ENCODE measurements at regions not wholly inside any gene's neighbourhood (a gene's known extent, or its start where the extent isn't known, plus 50 kb on each side); places are given as distances from the start of the nearest gene placed in this dataset.

DNA sequence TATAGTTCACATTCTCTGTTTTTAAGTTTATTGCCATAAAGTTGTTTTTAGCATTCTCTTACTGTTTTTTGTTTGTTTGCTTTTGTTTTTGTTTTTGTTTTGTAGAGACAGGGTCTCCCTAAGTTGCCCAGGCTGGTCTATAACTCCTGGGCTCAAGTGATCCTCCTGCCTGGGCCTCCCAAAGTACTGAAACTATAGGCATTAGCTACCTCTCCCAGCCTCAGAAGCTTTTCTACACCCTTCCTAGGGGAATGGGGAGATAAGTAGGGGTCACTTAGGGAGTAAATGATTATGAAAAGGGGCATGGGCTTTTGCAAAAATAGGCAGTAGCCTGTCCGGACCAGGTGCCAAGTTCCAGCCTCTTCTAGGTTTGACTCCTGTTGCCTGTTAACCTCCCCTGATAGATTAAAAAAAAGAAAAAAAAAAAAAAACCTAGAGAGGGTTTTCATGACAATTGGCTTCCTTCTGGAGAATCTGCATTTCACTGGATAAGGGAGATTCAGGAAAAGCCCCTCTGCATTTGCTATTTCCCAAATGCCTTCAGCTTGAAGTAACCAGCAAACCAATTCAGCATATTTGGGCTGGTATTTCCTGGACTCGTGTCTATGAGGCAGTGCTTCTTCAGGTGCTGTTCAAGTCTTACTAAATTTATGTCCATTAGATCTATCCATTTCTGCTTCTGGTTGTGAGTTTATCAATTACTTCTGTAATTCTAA lies 216.8 kb downstream of the TM9SF2 start:
- H3K4me1 ChIP-seq (ENCODE audit: insufficient read depth) = no peaks in the 10 kb centered on the region
- TF ChIP-seq, protein P1, sequence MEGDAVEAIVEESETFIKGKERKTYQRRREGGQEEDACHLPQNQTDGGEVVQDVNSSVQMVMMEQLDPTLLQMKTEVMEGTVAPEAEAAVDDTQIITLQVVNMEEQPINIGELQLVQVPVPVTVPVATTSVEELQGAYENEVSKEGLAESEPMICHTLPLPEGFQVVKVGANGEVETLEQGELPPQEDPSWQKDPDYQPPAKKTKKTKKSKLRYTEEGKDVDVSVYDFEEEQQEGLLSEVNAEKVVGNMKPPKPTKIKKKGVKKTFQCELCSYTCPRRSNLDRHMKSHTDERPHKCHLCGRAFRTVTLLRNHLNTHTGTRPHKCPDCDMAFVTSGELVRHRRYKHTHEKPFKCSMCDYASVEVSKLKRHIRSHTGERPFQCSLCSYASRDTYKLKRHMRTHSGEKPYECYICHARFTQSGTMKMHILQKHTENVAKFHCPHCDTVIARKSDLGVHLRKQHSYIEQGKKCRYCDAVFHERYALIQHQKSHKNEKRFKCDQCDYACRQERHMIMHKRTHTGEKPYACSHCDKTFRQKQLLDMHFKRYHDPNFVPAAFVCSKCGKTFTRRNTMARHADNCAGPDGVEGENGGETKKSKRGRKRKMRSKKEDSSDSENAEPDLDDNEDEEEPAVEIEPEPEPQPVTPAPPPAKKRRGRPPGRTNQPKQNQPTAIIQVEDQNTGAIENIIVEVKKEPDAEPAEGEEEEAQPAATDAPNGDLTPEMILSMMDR (IDR thresholded peaks at IDR 0.05; ENCODE audit: poor library complexity) = no peak
- TF ChIP-seq EZH2phosphoT487 (IDR thresholded peaks at IDR 0.05; ENCODE audit: low read depth, severe bottlenecking, unreplicated experiment) = no peak
- TF ChIP-seq EZH2 (IDR thresholded peaks at IDR 0.05; ENCODE audit: borderline replicate concordance) = no peak
- no peak overlapping the region for H3K27ac ChIP-seq
- no peaks in the 10 kb centered on the region for H3K36me3 ChIP-seq (replicated peaks; ENCODE audit: insufficient read depth, low read depth)
- H3K4me2 ChIP-seq = no peak overlapping the region
- H3K9me3 ChIP-seq (ENCODE audit: low read depth) = no peaks in the 10 kb centered on the region
- H3K79me2 ChIP-seq = no peaks in the 10 kb centered on the region
- H4K20me1 ChIP-seq (ENCODE audit: insufficient read depth, poor library complexity, severe bottlenecking) = no peaks in the 10 kb centered on the region
- no peaks in the 10 kb centered on the region for H3K27me3 ChIP-seq
- WGBS (ENCODE audit: low lambda C conversion rate, missing lambda C conversion rate) = 79% methylated on average over 2 of the region's 2 CpGs
- H3K4me3 ChIP-seq = no peak overlapping the region
- no peak for DNase-seq (ENCODE audit: low spot score)
- H2AFZ ChIP-seq = no peak overlapping the region
- no peaks in the 10 kb centered on the region for H3K9me2 ChIP-seq (replicated peaks; ENCODE audit: insufficient read depth)

DNA sequence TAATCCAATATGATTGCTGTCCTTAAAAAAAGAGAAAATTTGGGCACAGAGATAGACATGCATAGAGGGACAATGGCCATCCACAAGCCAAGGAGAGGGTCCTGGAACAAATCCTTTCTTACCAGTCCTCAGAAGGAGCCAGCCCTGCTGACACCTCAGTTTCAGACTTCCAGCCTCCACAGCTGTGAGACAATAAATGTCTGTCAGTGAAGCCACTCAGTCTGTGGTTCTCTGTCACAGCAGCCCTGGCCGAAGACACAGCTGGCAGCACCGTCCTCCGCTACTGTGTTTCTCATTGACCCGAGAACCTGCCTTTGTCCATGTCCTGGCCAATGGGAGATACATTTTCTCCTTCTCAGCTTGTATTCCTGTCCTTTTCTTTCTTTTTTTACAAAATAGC lies 207.9 kb downstream of the TM9SF2 start:
- Histone ChIP-seq H3K79me2 (no peaks in the 10 kb centered on the region), H3K4me3 (no peak overlapping the region), H3K36me3 (replicated peaks; ENCODE audit: insufficient read depth, low read depth) (no peaks in the 10 kb centered on the region), H3K4me2 (no peak overlapping the region), H4K20me1 (ENCODE audit: insufficient read depth, poor library complexity, severe bottlenecking) (no peaks in the 10 kb centered on the region), H3K4me1 (ENCODE audit: insufficient read depth) (no peaks in the 10 kb centered on the region), H3K27me3 (no peaks in the 10 kb centered on the region), H3K9me3 (ENCODE audit: low read depth) (no peaks in the 10 kb centered on the region), H3K9me2 (replicated peaks; ENCODE audit: insufficient read depth) (no peaks in the 10 kb centered on the region), H2AFZ (no peak overlapping the region), H3K27ac (no peak overlapping the region)
- no peak for DNase-seq (ENCODE audit: low spot score)
- TF ChIP-seq EZH2 (IDR thresholded peaks at IDR 0.05; ENCODE audit: borderline replicate concordance) = no peak
- TF ChIP-seq EZH2phosphoT487 (IDR thresholded peaks at IDR 0.05; ENCODE audit: low read depth, severe bottlenecking, unreplicated experiment) = no peak
- TF ChIP-seq, protein P1 (IDR thresholded peaks at IDR 0.05; ENCODE audit: poor library complexity) = no peak
- whole genome bisulfite sequencing (ENCODE audit: low lambda C conversion rate, missing lambda C conversion rate) = 74% methylated on average over 4 of the region's 4 CpGs

DNA sequence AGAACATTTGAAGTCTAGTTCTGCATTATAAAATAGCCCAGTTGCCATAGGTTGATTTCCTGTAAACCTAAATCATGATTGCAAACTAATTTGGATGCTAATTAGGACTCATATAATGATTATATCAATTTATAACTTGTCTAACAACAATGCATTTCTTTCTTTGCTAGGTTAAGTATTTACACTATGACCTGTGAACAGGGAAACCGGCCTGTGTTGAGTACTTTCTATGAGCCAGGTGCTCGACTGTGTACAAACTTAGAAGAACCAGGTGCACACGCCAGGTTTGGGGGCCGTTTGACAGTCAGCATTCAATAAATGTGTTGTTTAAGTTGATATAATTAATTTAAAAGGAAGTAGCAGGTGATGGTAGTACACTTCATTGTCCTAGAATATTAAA lies 203.1 kb downstream of the TM9SF2 start:
- no peak for TF ChIP-seq EZH2 (IDR thresholded peaks at IDR 0.05; ENCODE audit: borderline replicate concordance)
- TF ChIP-seq EZH2phosphoT487 (IDR thresholded peaks at IDR 0.05; ENCODE audit: low read depth, severe bottlenecking, unreplicated experiment) = no peak
- TF ChIP-seq, protein P1 (IDR thresholded peaks at IDR 0.05; ENCODE audit: poor library complexity) = no peak
- no peak overlapping the region for H3K4me3 ChIP-seq
- H3K27me3 ChIP-seq = no peaks in the 10 kb centered on the region
- no peak overlapping the region for H2AFZ ChIP-seq
- H3K9me3 ChIP-seq (ENCODE audit: low read depth) = no peaks in the 10 kb centered on the region
- no peak overlapping the region for H3K4me2 ChIP-seq
- no peak overlapping the region for H3K27ac ChIP-seq
- no peak for DNase-seq (ENCODE audit: low spot score)
- WGBS (ENCODE audit: low lambda C conversion rate, missing lambda C conversion rate) = 71% methylated on average over 4 of the region's 4 CpGs
- no peaks in the 10 kb centered on the region for H3K79me2 ChIP-seq
- no peaks in the 10 kb centered on the region for H3K4me1 ChIP-seq (ENCODE audit: insufficient read depth)
- H3K36me3 ChIP-seq (replicated peaks; ENCODE audit: insufficient read depth, low read depth) = no peaks in the 10 kb centered on the region
- no peaks in the 10 kb centered on the region for H3K9me2 ChIP-seq (replicated peaks; ENCODE audit: insufficient read depth)
- H4K20me1 ChIP-seq (ENCODE audit: insufficient read depth, poor library complexity, severe bottlenecking) = no peaks in the 10 kb centered on the region

Data from hepatocyte (in vitro differentiated cells).